ENCODE measurements at regions not wholly inside any gene's neighbourhood (a gene's known extent, or its start where the extent isn't known, plus 50 kb on each side); places are given as distances from the start of the nearest gene placed in this dataset.

- no peak for TF ChIP-seq CTCF (IDR thresholded peaks at IDR 0.05)
- no peak for TF ChIP-seq REST (IDR thresholded peaks at IDR 0.05; ENCODE audit: insufficient read depth in 1 of 2, low read depth in 2 of 2, low read length in 1 of 2)
- TF ChIP-seq POLR2AphosphoS5 (IDR thresholded peaks at IDR 0.05; ENCODE audit: low read depth, low read length) = no peak
- TF ChIP-seq SIN3A (IDR thresholded peaks at IDR 0.05; ENCODE audit: borderline replicate concordance, insufficient read depth, low read depth, low read length) = no peak
- no peak for TF ChIP-seq TCF7L2 (IDR thresholded peaks at IDR 0.05; ENCODE audit: low read depth, low read length)
Measured at GRCh38 chr9:38178237-38178636, 109.2 kb upstream of the SHB start.
